Thoracic aorta (tissue), 2 donors: ENCODE measurements at regions not wholly inside any gene's neighbourhood (a gene's known extent, or its start where the extent isn't known, plus 50 kb on each side); places are given as distances from the start of the nearest gene placed in this dataset.

ENCODE experiments used
- ATAC-seq: fragments of 150-250 bp; one replicate; pipeline ENCODE4 v1.8.0; 2017; ENCODE audit warnings: low read depth; ENCODE audit not compliant: insufficient number of reproducible peaks, low FRiP score
- DNase-seq: peaks from one replicate; pipeline ENCODE4 v3.0.0-alpha.2; 2020; ENCODE audit warnings: low spot score
- H3K27ac ChIP-seq, 2 donors: fragments of 200-600 bp; sonication (generic); 1 replicate in 1 of 2; 2 replicates in 1 of 2; pipeline ENCODE4 v1.5.1; 2016; ENCODE audit warnings: mild to moderate bottlenecking in 2 of 2, moderate library complexity in 2 of 2
- H3K27me3 ChIP-seq: fragments of 200-600 bp; sonication (generic); replicated peaks from 2 replicates; pipeline ENCODE4 v1.6.0; 2016; ENCODE audit warnings: mild to moderate bottlenecking; ENCODE audit not compliant: insufficient read depth
- H3K36me3 ChIP-seq: fragments of 200-600 bp; sonication (generic); one replicate; pipeline ENCODE4 v1.5.1; 2016
- H3K4me1 ChIP-seq, 2 donors: fragments of 200-600 bp; sonication (generic); 1 replicate in 1 of 2; 2 replicates in 1 of 2; pipeline versions ENCODE4 v1.5.1 to v1.6.0; 2016; ENCODE audit warnings: low read depth in 2 of 2, mild to moderate bottlenecking in 1 of 2; ENCODE audit not compliant: control insufficient read depth in 1 of 2
- H3K4me3 ChIP-seq: fragments of 200-600 bp; sonication (generic); 2 replicates; pipeline ENCODE4 v1.5.1; 2016; ENCODE audit warnings: mild to moderate bottlenecking
- H3K9me3 ChIP-seq: fragments of 200-600 bp; sonication (generic); 2 replicates; pipeline ENCODE4 v1.5.1; 2016
- TF ChIP-seq, protein P1 (sequence below): fragments of 200-600 bp; sonication (generic); IDR thresholded peaks from one replicate; pipeline ENCODE4 v1.5.1; 2019; ENCODE audit warnings: antibody characterized with exemption

DNA sequence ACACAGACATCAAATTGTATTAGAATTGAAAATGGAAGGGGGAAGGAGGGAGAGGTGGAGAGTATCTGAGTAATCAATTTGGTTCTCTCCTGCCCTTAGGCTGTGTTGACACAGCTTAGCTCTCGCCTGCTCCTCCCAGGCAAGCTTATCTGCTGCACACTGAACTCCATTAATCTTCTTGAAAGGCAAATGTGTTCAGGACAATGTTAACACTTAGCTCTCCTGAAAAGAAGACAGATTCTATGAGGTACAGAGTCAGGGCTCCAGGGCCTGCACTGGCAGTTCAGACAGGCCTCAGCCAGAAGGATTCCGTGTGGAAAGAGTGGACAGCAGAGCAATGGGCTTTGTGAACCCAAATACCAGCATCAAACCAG lies 430.0 kb upstream of the TNP1 start:
- H3K27ac ChIP-seq, result no peak overlapping the region

DNA sequence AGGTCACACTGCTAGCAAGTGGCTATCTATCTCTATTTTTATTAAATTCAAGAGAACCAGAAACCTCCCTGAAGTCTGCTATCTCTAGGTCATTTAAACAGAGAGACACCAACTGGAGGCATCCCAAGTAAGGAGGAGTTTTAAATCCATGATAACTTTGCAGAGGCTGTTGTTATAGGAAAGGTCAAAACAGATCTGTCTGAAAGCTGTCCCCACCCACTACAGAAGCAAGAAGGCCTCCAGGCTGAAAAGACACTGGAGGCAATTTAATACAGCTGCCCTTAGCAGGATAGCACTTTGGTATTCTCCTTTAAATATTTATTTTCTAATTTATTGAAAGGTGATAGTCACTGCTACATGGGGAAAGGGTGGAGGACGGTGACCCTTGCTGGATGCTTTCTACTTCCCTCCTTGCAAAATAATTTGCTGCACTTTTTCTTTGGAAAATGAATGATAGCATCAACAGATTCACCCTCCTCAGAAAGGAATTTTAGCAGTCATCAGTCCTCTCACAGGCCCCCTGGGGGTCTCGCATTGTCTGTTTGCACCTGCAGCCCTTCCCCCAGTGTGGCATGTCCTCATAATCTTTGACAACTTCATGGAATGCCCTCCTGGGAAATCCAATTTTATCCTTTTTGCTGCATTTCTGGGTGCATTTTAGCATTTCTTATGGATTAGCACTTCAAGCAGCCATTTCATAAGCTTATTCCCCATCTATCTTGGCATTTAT lies 429.5 kb upstream of the TNP1 start:
- Histone ChIP-seq H3K36me3 (no peaks in the 10 kb centered on the region), H3K27ac (no peak overlapping the region), H3K4me1 (peaks cover 0 to 5% of the 10 kb centered on the region in 2 donors), H3K27me3 (no peaks in the 10 kb centered on the region), H3K9me3 (no peaks in the 10 kb centered on the region), H3K4me3 (no peak overlapping the region)
- TF ChIP-seq, protein P1, sequence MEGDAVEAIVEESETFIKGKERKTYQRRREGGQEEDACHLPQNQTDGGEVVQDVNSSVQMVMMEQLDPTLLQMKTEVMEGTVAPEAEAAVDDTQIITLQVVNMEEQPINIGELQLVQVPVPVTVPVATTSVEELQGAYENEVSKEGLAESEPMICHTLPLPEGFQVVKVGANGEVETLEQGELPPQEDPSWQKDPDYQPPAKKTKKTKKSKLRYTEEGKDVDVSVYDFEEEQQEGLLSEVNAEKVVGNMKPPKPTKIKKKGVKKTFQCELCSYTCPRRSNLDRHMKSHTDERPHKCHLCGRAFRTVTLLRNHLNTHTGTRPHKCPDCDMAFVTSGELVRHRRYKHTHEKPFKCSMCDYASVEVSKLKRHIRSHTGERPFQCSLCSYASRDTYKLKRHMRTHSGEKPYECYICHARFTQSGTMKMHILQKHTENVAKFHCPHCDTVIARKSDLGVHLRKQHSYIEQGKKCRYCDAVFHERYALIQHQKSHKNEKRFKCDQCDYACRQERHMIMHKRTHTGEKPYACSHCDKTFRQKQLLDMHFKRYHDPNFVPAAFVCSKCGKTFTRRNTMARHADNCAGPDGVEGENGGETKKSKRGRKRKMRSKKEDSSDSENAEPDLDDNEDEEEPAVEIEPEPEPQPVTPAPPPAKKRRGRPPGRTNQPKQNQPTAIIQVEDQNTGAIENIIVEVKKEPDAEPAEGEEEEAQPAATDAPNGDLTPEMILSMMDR, result no peak
- no peak for DNase-seq
- ATAC-seq, result no peak

More for the DNA sequence above, 430.0 kb upstream of the TNP1 start:
- Histone ChIP-seq H3K4me1 (peaks cover 0 to 5% of the 10 kb centered on the region in 2 donors), H3K27me3 (no peaks in the 10 kb centered on the region), H3K9me3 (no peaks in the 10 kb centered on the region), H3K36me3 (no peaks in the 10 kb centered on the region), H3K4me3 (no peak overlapping the region)
- TF ChIP-seq, protein P1, result no peak
- ATAC-seq, result no peak
- DNase-seq, result no peak

DNA sequence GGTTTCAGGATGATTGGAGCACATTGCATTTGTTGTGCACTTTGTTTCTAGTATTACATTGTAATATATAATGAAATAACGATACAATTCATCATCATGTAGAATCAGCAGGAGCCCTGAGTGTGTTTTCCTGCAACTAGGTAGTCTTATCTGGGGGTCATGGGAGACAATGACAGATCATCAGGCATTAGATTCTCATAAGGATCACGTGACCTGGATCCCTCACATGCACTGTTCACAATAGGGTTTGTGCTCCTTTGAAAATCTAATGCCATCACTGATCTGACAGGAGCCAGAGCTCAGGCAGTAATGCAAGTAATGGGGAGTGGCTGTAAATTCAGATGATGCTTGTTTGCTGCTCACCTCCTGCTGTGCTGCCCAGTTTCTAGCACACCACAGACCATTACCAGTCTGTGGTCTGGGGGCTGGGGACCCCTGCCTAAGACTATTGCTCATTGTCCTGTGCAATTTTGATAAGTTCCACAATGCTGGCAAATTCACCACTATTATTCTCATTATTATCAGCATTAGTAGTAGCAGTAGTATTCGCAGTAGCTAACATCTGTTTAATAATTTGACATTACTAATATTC lies 428.7 kb upstream of the TNP1 start:
- no peak for ATAC-seq
- Histone ChIP-seq H3K27ac (no peak overlapping the region), H3K9me3 (no peaks in the 10 kb centered on the region), H3K36me3 (no peaks in the 10 kb centered on the region), H3K27me3 (no peaks in the 10 kb centered on the region), H3K4me3 (no peak overlapping the region), H3K4me1 (peaks cover 0 to 5% of the 10 kb centered on the region in 2 donors)
- TF ChIP-seq, protein P1, result no peak
- no peak for DNase-seq

DNA sequence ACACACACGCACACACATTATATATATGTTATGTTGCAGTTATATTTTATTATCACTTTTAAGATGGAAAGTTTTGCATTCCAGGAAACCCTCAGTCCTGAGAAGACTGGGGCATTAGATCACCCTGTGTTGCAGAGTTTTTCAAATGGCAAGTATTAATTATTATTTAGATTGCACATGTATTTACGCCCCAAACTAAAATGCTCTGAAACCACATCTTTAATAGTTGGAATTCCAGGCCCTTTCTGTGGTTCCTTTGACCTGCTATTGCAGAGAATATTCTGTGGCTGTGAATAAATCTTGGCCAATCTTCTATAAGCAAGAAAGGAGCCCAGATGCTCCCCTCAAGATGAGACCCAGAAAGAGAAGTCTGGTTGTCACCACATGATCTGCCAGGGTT lies 427.0 kb upstream of the TNP1 start:
- H3K4me1 ChIP-seq, result peaks cover 0 to 9% of the 10 kb centered on the region in 2 donors
- TF ChIP-seq, protein P1, result no peak
- no peaks in the 10 kb centered on the region for H3K27me3 ChIP-seq
- H3K9me3 ChIP-seq, result no peaks in the 10 kb centered on the region
- H3K27ac ChIP-seq, result no peak overlapping the region
- H3K36me3 ChIP-seq, result no peaks in the 10 kb centered on the region
- H3K4me3 ChIP-seq, result no peak overlapping the region
- DNase-seq, result no peak
- ATAC-seq, result no peak

DNA sequence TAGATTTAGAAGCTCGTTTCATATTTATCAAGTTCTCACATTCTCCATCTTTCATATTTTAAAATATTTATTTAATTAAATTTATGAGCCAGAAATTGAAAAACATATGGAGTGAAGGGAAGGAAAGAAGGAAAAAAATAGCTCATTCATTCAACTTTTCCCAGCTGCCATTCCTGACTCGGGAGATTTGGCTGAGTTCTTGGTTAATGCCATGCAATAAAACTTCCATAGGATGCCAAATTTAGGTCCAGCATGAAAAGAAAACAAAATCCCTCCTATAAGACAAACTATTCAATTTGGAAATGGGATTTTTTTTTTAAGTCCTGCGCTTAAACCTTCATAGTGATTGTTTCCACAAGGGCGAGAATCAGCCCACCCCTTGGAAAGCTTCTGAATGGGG lies 426.1 kb upstream of the TNP1 start:
- Histone ChIP-seq H3K4me1 (peaks cover 0 to 9% of the 10 kb centered on the region in 2 donors), H3K4me3 (no peak overlapping the region), H3K27me3 (no peaks in the 10 kb centered on the region), H3K9me3 (no peaks in the 10 kb centered on the region), H3K36me3 (no peaks in the 10 kb centered on the region), H3K27ac (no peak overlapping the region)
- no peak for ATAC-seq
- TF ChIP-seq, protein P1, result no peak
- DNase-seq, result no peak
